Activated naive CD4-positive, alpha-beta T cell (primary cell): ENCODE measurements at regions not wholly inside any gene's neighbourhood (a gene's known extent, or its start where the extent isn't known, plus 50 kb on each side); places are given as distances from the start of the nearest gene placed in this dataset.

Experiments
- DNase-seq, 4 experiments: peaks; one replicate each; lab custom pipeline; 2025; lab: John Stamatoyannopoulos, UW

- DNase-seq, result no peak
These were observed 136.8 kb downstream of the FOXD2 start for GRCh38 chr1:47574451-47575165.

DNA sequence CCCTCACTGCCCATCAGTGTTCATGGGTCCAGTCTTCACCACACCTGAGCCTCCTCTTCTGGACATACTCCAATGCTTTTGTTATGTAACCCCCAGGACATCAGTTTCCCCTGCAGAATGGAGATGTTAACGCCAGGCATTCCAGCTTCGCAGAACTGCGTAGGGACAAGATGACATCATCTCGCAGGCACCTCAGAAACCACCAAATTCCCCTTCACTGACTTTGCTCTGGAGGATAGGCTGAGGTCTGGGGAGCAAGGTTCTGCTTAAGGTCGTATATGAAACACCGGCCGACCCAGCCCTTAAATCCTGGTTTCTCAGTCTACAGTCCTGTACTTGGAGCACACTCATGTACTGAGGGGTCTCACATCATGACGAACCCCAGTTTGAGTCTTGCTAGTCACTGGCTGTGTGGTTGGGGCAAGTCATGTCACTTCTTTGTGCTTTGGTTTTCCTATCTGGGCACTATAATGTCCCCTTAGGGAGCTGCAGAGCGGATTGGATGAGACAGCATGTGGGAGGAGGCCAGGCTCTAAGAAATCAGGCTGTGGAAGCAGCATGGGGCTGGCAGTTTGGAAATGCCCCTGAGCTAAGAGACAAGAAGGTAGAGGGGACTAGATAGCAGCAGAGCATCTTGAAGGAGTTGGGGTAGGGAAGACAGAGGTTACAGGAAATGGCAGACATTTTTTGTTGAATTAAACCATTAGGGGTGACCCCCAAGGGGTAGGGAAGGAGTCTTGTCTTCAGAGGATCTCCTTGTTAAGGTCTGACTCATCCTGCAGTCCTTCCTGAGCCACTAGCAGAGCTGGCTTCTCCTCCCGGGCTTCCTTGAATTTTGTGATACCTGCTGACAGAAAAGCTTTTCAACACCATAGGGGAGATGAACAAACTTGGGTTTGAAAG, 138.3 kb downstream of the FOXD2 start:
- DNase-seq, result no peak

GRCh38 chr1:47576758-47577115, 138.9 kb downstream of the FOXD2 start:
- no peak for DNase-seq

- DNase-seq, result no peak
These were observed 139.6 kb downstream of the FOXD2 start for GRCh38 chr1:47577303-47578025.

DNA sequence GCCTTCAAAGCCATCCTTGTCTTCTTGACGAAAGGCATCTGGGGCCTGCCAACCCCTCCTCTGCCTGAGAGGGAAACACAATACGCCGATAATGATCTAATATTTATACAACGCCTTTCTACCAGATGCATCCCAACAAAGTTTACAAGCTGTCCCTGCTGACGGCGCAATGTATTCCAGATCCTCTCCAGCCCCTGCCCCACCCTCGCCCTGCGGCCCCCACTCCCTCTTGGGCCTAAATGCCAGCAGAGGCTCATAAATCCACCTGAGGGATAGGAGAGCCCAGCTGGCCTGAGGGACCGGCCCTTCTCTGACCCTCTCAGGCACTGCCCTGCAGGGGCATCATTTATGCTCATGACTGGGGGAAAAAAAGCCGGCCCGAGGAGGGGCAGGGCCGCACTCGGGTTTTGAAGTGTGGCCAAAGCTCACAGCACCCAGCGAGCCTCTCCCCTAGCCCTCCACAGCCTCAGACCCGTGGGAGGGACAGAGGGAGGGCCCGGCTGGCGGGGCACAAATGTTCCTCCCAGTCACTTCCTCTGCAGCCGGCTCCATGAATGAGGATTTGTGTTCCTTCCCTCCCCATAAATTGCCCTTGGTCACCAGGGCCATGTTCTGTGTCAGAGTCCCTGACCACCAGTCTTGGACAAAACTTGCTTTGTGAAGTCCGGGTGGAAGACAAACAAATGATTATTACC, 140.3 kb downstream of the FOXD2 start:
- no peak for DNase-seq

GRCh38 chr1:47578721-47579419, 141.0 kb downstream of the FOXD2 start:
- DNase-seq, result no peak

- DNase-seq, result no peak
These were observed 142.0 kb downstream of the FOXD2 start for GRCh38 chr1:47579809-47580208.

- no peak for DNase-seq
These were observed 142.7 kb downstream of the FOXD2 start for GRCh38 chr1:47580451-47580995.

DNA sequence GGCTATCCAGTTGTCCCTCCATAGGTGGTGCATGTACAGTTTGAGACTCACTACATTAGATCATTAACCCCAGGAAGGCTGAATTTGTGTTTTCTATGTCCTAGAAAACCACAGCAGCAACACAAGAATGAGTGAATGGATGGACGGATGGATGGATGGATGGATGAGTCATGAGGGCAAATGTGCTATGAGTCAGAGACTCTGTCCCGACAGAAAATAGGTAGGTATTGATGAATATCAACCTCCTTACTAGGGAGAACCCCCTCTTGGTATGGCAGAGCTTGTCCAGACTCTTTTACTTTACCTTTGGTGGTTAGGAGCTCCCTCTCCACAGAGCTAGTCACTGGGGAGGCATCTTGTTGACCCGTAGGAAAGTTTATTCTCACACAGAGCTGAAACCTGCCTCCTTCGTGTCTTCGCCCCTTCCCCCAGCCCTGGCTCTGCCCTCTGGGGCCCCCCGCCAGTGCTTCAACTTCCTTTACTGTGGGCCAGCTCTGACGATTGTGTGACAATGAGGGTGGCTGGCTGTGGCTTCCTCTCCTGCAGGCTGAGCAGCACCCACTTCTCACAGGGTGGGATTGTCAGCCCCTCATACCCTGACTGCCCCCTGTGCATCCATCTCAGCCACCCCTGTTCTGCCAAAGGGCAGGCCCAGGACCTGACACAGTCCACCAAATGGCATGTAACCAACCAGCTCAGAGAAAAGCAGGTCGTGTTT, 145.2 kb downstream of the FOXD2 start:
- no peak for DNase-seq

GRCh38 chr1:47584249-47584648, 146.4 kb downstream of the FOXD2 start:
- no peak for DNase-seq

DNA sequence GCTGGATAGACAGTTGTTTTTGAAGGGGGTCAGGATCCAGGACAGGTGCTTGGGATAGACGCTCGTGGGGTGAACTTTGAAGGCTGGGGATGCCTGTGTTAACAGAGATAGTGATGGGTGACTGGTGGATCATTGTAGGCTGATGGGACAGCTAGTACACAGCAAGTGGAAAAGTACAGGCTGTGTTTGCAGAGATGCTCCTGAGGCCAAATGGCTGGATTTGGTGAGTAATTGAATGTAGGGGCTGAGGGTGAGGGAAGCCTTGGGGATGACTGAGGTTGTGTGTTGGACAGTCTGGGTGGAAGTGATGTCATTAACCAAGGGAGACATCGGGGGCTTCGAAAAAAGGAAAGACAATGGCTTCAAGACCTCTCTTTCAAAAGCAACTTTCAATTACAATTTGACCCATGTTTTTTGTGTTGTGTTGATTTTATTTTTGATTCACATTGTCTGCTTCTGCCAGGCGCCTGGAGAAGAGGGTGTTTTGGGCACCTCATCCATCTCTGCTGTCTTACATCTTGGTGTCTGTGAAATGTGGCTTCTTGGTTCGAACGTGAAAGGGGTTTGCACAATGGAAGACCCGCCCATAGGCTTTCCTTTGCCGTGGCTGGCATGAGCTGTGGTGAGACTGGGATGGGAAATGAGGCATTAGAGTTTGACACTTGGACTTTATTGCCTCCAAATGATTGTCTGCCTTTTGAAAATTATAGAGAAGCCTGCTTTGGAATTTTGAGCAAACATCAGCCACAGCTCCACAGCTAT, 147.5 kb downstream of the FOXD2 start:
- DNase-seq, result no peak

DNA sequence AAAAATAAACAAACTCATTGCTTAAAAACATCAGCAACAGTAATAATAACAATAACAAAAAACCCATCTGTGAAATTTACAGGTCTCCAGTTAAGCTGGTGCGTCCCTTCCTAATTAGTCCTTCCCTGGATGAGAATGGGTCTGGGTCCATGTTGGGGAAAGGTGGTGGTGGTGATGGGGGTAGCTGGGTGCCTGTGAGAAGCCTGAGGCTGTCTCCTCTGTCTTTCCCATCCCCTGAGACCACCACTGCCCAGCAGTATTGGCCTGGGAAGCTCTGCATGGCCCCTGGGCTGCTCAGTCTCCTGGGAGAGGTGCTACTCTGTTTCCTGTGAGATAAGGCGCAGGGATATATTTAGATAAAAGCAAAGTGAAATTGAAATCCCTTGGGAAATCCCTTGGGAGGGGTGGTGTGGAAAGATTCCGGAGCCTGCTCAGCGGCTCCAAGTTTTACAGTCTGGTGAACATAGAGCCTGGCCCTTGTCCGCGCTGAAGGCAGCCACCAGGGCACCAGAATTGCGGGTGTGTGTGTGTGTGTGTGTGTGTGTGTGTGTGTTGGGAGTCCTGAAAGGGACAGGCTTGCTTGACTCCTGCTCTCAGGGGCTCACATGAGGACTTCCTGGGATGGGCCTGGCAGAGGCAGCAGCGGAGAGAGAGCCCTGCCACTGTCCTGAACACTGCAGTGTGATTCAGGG, 150.2 kb downstream of the FOXD2 start:
- no peak for DNase-seq

DNA sequence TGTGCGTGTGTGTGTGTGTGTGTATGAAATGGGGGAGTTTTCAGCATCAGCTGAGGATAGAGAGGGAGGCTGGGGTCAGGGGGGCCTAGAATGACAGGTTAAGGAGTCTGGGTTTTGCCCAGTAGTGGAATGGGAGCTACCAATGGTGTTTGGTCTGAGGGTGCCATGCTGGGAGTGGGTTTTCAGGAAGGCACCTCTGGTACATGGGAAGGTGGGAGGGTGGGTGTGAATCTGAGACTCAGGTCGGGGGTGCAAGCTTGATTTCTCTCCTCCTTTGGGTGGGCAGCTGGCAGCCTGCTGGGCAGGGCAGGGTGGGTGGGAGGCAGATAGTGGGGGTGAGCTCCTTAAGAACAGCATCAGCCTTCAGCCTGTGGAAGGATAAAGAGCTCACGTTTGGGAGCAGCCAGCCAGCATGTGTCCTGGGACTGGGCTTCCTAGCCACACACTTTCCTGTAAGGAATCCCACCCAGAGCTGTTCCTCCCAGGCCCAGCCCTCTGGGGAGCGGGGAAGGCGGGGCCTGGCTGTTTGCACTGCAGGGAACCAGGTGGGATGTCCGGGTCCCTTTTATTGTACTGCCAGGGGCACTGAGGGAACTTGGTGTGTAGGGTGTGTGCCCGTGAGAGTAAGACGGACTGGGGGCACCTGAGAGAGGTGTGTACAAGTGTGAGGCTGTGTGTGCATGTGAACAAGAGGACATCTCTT, 152.8 kb downstream of the FOXD2 start:
- DNase-seq, result no peak

DNA sequence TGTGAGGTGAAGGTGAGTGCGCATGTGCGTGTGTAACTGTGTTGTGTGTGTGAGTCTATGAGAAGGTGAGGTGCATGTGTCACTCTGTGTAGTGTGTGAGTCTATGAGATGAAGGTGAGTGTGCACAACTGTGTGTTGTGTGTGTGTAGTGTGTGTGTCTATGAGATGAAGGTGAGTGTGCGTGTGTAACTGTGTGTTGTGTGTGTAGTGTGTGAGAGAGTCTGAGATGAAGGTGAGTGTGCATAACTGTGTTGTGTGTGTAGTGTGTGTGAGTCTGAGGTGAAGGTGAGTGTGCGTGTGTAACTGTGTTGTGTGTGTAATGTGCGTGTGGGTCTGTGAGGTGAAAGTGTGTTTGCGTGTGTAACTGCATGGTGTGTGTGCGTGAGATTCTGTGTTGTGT, 154.0 kb downstream of the FOXD2 start:
- no peak for DNase-seq

DNA sequence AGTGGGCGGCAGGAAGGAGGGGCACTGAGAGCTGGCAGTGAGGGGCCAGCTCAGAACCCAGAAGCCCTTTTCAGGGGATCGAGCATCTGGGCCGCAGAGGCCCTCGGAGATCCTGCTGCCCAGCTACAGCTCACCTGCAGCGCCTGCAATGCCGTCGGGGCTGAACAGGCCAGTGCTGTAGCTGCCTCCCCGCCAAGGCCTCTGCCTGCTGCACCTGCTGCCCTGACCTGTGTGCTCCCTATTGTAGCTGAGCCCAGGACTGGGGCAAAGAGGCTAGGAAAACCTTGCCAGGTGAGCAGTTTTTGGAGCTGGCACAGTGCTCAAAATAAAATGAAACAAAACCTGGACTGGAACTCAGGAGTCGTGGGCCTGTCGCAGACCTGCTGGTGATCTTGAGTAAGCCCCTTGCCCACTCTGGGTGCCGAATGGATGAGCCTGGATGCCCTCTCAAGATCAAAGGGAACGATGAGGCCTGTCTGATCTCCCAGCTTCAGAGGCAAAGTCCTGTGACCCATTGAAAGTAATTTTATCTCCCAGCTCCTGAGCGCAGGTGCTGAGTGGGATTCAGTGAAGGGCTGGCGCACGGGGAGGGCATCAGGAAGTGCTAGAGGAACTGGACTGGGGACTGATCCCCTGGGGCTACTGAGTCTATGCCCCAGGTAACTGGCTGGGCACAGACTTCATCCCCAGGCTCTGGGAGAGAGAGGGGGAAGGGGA, 154.6 kb downstream of the FOXD2 start:
- DNase-seq, result no peak

GRCh38 chr1:47593013-47593568, 155.2 kb downstream of the FOXD2 start:
- DNase-seq, result no peak

DNA sequence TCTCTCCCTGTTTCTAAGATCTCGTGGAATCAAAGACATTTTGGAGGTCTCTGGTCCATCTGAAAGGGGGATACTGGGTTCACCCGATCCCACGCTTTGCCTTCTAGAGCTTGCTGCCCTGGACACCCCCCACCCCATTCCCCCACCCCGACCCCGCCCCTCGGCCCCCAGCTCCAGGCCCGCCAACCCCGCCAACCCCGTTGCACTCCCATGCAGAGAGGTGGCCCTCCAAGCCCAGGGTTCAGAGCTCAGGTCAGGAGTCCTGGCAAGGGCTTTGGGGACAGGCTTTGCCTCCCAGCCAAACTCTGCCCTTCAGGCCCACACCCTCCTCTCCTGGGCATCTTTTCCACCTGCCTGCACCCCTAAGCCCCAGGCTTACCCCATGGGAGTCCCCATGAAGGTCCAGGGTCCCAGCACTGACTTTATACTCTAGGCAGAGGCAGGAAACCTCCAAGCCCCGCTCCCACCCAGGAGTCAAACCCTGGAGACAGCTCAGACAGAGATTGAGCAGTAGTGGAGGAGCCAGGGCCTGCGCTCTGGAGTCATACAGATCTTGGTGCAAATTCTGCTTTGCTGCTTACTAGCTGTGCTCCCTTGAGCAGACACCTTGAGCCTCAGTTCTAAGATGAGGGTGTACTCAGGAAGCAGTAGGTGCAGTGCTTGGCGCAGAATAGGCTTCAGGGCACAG, 155.9 kb downstream of the FOXD2 start:
- DNase-seq, result no peak
